Stimulated activated CD4-positive, alpha-beta T cell treated with anti-CD3 and anti-CD28 coated beads, Interleukin-12 subunit alpha, Interleukin-12 subunit beta, amount 100 ng/mL, for 4 hours (primary cell): ENCODE measurements at regions not wholly inside any gene's neighbourhood (a gene's known extent, or its start where the extent isn't known, plus 50 kb on each side); places are given as distances from the start of the nearest gene placed in this dataset.
"Not testable (repeated sequence)": the region's sequence is repeated elsewhere in the genome, so short reads cannot be mapped to it uniquely, and the experiment has no call there.

Experiments used
- DNase-seq: peaks from one replicate; pipeline ENCODE4 v3.0.0-alpha.2; 2020

DNA sequence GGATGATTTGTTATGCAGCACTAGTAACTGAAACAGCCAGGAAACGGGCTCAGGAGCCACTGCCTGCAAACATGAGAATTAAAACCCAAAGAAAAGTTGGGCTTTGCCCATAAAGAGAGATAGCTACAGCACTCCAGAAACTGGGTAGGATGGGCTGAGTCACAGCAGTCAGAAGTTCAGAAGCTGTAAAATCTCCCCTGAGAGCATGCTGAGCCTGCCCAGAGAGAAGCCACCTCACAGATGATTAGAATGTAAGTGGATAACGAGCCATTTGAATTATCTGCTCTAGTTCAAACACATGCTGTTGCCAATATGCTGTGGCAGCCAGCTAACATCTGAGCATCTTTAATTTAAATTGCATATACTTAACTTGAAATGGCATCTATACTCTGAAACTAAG is 388.1 kb upstream of the ACVR2A start:
- no peak for DNase-seq

- DNase-seq = no peak
Measured at GRCh38 chr2:147451902-147452515, 392.8 kb upstream of the ACVR2A start.

GRCh38 chr2:147450661-147451510 is 393.9 kb upstream of the ACVR2A start:
- DNase-seq = no peak

GRCh38 chr2:147449323-147449991 is 395.4 kb upstream of the ACVR2A start:
- no peak for DNase-seq

GRCh38 chr2:147442816-147443215 is 402.0 kb upstream of the ACVR2A start:
- DNase-seq = no peak

- no peak for DNase-seq
Measured at GRCh38 chr2:147441182-147441581, 403.6 kb upstream of the ACVR2A start.

GRCh38 chr2:147440734-147441133 is 404.1 kb upstream of the ACVR2A start:
- DNase-seq = no peak

GRCh38 chr2:147439986-147440385 is 404.8 kb upstream of the ACVR2A start:
- no peak for DNase-seq

GRCh38 chr2:147438882-147439281 is 405.9 kb upstream of the ACVR2A start:
- DNase-seq = no peak

DNA sequence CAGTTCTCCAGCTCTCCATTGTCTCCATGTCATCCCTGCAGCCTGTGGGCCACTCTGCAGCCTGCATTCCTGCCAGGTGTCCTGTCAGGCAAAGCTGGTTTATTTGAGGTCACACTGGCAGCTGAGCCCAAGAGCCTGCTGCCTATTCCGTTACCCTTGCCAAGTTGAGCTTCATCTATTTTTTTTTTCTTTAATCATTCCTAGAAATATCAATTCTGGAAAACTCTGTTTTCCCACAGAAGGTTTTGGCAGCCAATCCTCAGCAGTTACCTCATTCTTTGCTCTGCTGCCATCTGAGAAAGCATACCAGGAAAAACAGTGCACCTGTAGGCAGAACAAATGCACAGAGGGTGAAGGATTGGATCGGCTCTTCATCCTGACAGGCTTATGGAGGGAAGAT is 411.0 kb upstream of the ACVR2A start:
- no peak for DNase-seq

DNA sequence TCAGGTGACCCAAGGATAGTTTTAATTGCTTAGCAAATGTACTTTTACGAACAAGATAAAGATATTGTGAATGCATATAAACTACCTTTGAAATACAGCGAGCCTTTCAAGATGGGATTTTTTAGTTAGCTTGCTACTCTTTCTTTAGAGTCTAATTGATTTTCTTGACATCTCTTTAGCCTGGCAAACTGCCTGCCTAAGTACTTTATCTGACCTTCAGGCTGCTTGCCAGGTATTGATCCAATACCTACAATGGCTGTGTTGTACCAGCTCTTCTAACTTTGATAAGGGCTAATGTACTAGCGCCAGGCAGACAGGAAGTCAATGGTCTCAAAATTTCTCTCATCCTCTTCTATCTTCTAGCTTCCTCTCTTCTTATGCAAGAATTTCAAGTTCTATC is 414.4 kb upstream of the ACVR2A start:
- no peak for DNase-seq

DNA sequence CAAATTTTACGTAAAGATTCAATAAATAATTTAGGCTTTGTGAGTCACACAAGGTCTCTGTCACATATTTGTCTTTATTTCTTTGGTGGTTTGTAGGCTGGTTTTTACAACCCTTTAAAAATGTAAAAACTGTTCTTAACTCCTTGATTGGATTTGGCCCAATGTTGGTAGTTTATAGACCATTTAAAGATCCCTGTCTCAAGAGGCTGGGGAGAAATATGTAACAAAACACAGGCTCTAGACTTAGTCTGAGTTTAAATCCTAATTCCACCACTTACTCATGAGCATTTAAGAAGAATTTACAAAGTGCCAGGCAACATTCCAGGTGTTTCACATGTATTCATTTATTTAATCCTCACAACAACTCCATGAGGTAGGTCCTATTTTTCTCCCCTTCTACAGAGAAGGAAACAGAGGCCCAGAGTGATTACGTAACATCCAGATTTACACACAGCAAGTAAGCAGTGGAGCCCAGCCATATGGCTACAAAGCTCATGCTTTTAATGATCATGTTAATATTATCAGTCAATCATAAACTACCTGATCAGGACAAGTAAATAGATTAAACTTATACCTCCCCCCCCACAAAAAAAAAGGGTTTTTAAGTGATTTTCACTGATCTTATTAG is 416.6 kb upstream of the ACVR2A start:
- DNase-seq = no peak

DNA sequence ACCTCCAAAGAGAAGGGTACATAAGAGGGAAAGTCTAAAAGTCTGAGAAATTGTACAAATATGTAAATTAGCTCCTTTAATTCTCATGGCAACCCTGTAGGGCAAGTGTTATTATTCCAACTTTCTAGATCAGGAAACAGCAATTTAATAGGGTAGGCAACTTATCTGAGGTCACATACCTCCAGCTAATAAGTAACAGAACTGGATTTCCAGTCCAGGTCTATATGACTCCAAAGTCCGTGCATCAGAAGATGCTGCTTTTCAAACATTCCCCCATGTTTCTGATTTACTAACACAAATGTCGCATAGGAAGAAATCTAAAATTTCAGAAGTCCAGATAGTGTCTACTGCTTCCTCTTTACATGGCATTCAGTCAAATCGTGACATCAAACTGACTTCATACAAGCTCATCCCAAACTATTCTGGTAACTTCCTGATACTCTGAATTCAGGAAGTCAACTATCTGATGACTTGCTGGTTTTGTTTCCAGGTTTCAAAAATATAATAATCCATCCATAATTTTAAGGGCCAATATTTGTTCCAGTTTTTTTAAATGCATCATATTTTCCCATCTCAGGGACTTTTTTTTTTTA is 419.3 kb upstream of the ACVR2A start:
- no peak for DNase-seq

DNA sequence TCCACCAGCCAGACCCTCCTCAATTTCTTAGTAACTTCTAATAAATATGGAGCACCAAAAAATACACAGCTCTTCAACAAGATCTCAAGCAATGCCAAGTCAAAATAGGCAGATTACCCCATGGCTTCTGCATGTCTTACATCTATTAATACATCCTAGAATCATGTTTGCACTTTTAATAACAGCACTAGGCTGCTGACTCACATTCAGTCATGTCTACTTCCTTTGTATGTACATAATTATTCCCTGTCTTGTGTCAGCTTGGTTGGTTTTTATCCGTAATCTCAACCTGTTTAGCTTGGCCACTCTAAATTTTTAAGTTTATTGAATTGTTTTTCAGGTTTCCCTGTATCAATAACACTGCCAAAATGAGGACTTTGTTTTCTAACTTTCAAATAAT is 420.1 kb upstream of the ACVR2A start:
- DNase-seq = no peak

- DNase-seq = no peak
Measured at GRCh38 chr2:147420947-147421675, 423.7 kb upstream of the ACVR2A start.

DNA sequence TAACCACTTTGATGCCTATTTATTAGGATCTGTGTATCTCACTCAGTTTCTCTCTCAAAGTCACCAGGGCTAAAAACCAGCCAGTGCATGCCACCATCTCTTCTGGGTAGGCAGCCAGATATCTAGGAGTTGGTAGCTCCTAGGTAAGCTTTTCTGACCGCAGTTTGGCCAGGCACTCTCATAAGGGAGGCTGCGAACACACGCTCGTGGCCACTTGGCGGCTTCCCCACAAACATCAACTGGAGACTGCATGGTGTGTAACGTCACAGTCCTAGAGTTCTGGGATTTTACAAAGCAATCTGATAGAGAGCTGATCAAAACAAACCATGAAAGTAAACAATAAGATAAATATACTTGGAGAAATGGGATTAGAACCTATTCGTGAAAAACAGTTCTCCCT is 424.3 kb upstream of the ACVR2A start:
- no peak for DNase-seq

- DNase-seq = no peak
Measured at GRCh38 chr2:147416099-147416498, 428.7 kb upstream of the ACVR2A start.

DNA sequence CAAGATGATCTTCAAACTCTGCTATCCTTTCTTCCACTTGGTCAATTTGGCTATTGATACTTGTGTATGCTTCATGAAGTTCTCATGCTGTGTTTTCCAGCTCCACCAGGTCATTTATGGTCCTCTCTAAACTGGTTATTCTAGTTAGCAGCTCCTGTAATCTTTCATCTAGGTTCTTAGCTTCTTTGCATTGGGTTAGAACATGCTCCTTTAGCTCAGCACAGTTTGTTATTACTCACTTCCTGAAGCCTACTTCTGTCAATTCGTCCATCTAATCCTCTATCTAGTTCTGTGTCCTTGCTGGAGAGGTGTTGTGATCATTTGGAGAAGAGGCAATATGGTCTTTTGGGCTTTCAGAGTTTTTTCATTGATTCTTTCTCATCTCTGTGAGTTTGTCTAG is 430.2 kb upstream of the ACVR2A start:
- DNase-seq = not testable (repeated sequence)

DNA sequence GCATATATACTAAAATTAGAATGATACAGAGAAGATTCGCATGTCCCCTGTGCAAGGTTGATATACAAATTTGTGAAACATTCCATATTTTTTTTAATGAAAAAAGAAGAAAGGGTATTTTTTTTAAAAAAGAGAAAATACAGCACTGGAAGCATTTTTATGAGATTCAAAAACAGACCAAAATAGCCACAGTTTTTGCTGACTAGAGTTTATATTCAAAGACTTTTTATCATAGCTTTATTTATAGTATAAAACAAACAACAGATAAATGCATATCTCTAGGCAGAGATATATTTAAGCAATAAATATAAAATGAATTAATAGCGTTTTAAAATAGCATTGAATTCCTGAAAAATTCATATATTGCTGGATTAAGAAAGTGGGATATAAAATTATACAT is 436.5 kb upstream of the ACVR2A start:
- no peak for DNase-seq

GRCh38 chr2:147405651-147406050 is 439.2 kb upstream of the ACVR2A start:
- DNase-seq = no peak

DNA sequence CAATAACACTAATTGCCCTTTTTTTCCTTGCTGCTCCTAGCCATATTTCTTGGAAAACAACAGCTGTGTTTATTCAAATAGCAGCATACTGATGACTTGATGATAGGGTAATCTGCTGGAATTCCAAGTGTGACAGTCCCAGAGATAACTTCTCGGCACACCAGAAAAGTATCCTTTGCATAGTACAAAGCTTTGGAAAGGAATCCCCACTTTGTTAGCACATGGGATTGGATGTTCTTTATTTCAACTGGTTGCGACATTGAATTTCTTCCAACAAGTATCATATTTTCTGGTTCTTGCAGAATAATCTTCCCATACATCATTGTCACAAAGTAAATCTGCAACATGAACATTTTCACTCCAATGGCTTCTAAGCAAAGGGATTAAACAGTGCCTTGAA is 445.8 kb upstream of the ACVR2A start:
- no peak for DNase-seq

- DNase-seq = no peak
Measured at GRCh38 chr2:147398301-147398700, 446.5 kb upstream of the ACVR2A start.

GRCh38 chr2:147396890-147397289 is 447.9 kb upstream of the ACVR2A start:
- no peak for DNase-seq
